Smooth muscle cell (in vitro differentiated cells): ENCODE measurements at regions not wholly inside any gene's neighbourhood (a gene's known extent, or its start where the extent isn't known, plus 50 kb on each side); places are given as distances from the start of the nearest gene placed in this dataset.
A peak's percentile ranks its signal among the peaks of the same experiment; 100 is the strongest.

ENCODE experiments used
- DNase-seq: peaks from one replicate; lab custom pipeline; 2025; ENCODE audit not compliant: unreplicated experiment; lab: John Stamatoyannopoulos, UW
- H2AFZ ChIP-seq: fragments of 200-600 bp; sonication (generic); 2 replicates; pipeline ENCODE4 v1.6.0; 2016; ENCODE audit warnings: antibody characterized with exemption, low read depth, mild to moderate bottlenecking
- H3F3A ChIP-seq: fragments of 200-600 bp; sonication (generic); 2 replicates; pipeline ENCODE4 v1.6.0; 2017; ENCODE audit warnings: antibody characterized with exemption, low read depth
- H3K27ac ChIP-seq: fragments of 200-600 bp; sonication (generic); 2 replicates; pipeline ENCODE4 v1.5.1; 2016; ENCODE audit warnings: low read depth, mild to moderate bottlenecking
- H3K27me3 ChIP-seq: fragments of 200-600 bp; sonication (generic); 2 replicates; pipeline ENCODE4 v1.6.1; 2016; ENCODE audit warnings: low read depth, mild to moderate bottlenecking
- H3K36me3 ChIP-seq: fragments of 200-600 bp; sonication (generic); 2 replicates; pipeline ENCODE4 v1.5.1; 2016; ENCODE audit warnings: low read depth
- H3K4me1 ChIP-seq: fragments of 200-600 bp; sonication (generic); 2 replicates; pipeline ENCODE4 v1.5.1; 2016; ENCODE audit warnings: low read depth
- H3K4me2 ChIP-seq: fragments of 200-600 bp; sonication (generic); 2 replicates; pipeline ENCODE4 v1.6.0; 2016; ENCODE audit warnings: mild to moderate bottlenecking
- H3K4me3 ChIP-seq: fragments of 200-600 bp; sonication (generic); 2 replicates; pipeline ENCODE4 v1.5.1; 2016; ENCODE audit warnings: mild to moderate bottlenecking
- H3K79me2 ChIP-seq: fragments of 200-600 bp; sonication (generic); 2 replicates; pipeline ENCODE4 v1.6.0; 2016; ENCODE audit warnings: low read depth, mild to moderate bottlenecking
- H3K9ac ChIP-seq: fragments of 200-600 bp; sonication (generic); 2 replicates; pipeline ENCODE4 v1.6.0; 2016; ENCODE audit warnings: low read depth
- H3K9me3 ChIP-seq: fragments of 200-600 bp; sonication (generic); replicated peaks from 2 replicates; pipeline ENCODE4 v1.5.1; 2016; ENCODE audit warnings: low read depth
- H4K20me1 ChIP-seq: fragments of 200-600 bp; sonication (generic); 2 replicates; pipeline ENCODE4 v1.6.0; 2016; ENCODE audit warnings: low read depth
- WGBS: methylation state at CpG from one replicate; pipeline ENCODE4 v1.1.7; 2016; ENCODE audit warnings: low lambda C conversion rate; 5-methylcytosine and 5-hydroxymethylcytosine counted together
- TF ChIP-seq, protein P1 (sequence below): fragments of 200-600 bp; sonication (generic); IDR thresholded peaks from 2 replicates; pipeline ENCODE4 v1.5.1; 2017; ENCODE audit warnings: borderline replicate concordance, mild to moderate bottlenecking, antibody characterized with exemption; ENCODE audit not compliant: insufficient read depth, poor library complexity, severe bottlenecking

DNA sequence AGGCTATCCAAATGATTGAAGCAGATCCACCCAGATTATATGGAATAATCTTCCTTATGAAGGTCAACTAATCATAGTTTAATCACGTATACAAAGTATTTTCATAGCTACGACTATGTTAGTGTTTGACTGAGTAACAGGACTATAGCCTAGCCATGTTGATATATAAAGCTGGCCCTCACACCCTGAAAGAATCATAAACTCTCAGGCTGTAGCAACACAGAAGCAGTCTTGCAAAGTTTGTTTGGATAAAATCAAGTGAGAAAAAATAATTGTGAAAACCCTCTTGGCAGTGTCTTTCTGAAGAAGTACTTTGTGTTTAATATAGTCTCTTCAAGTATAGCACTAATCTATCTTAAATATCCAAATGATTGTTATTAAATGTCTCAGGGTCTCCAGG lies 374.5 kb upstream of the DAB2 start:
- H3K4me1 ChIP-seq, result no peaks in the 10 kb centered on the region
- no peak overlapping the region for H3K27ac ChIP-seq
- DNase-seq, result no peak
- H2AFZ ChIP-seq, result peak overlapping the region; percentile 80
- H3F3A ChIP-seq, result no peaks in the 10 kb centered on the region
- no peaks in the 10 kb centered on the region for H3K79me2 ChIP-seq
- no peaks in the 10 kb centered on the region for H3K36me3 ChIP-seq
- no peak overlapping the region for H3K4me3 ChIP-seq
- TF ChIP-seq, protein P1, sequence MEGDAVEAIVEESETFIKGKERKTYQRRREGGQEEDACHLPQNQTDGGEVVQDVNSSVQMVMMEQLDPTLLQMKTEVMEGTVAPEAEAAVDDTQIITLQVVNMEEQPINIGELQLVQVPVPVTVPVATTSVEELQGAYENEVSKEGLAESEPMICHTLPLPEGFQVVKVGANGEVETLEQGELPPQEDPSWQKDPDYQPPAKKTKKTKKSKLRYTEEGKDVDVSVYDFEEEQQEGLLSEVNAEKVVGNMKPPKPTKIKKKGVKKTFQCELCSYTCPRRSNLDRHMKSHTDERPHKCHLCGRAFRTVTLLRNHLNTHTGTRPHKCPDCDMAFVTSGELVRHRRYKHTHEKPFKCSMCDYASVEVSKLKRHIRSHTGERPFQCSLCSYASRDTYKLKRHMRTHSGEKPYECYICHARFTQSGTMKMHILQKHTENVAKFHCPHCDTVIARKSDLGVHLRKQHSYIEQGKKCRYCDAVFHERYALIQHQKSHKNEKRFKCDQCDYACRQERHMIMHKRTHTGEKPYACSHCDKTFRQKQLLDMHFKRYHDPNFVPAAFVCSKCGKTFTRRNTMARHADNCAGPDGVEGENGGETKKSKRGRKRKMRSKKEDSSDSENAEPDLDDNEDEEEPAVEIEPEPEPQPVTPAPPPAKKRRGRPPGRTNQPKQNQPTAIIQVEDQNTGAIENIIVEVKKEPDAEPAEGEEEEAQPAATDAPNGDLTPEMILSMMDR, result no peak
- 64% methylated on average over 2 of the region's 2 CpGs for WGBS
- no peaks in the 10 kb centered on the region for H4K20me1 ChIP-seq
- no peaks in the 10 kb centered on the region for H3K27me3 ChIP-seq
- H3K9ac ChIP-seq, result no peak overlapping the region
- no peaks in the 10 kb centered on the region for H3K9me3 ChIP-seq
- no peak overlapping the region for H3K4me2 ChIP-seq

DNA sequence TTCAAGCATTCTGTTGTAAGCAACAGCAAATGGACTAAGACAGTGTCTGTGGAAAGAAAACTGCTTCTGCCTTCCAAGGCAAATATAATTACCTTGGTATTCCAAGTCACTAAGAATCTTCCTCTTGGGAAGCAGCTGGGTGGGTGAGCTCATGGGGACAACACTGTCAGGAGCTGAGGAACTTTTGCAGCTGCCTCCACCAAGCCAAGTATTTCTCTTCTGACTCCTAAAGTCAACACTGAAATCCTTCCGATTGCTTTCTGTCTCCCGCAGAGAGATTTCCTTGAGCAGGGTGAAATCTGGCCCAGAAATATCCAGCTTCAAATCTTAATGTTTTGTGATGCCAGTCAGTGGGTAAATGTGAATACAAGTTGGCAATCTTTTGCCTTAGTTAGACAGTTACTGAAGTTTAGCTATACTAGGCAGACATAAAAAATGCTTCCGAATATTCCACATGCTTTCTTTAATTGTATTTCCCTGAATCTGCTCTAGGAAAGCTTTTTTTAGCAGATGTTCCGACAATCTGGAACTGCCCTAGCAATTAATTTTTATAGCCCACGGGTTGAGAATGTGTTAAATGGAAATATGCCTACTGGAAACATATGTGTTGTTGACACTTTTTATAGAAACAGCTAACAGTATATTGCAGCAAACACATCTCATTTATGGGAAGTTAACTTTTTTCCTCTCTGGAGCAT lies 369.9 kb upstream of the DAB2 start:
- no peak for DNase-seq
- Histone ChIP-seq H3K4me1 (no peaks in the 10 kb centered on the region), H3K36me3 (no peaks in the 10 kb centered on the region), H3K9me3 (no peaks in the 10 kb centered on the region), H3K27me3 (no peaks in the 10 kb centered on the region), H3K4me3 (no peak overlapping the region), H3K79me2 (no peaks in the 10 kb centered on the region), H3K9ac (no peak overlapping the region), H4K20me1 (no peaks in the 10 kb centered on the region), H3F3A (no peaks in the 10 kb centered on the region), H2AFZ (peak overlapping the region; percentile 55), H3K27ac (no peak overlapping the region), H3K4me2 (no peak overlapping the region)
- WGBS, result 48% methylated on average over 5 of the region's 5 CpGs
- TF ChIP-seq, protein P1, result no peak

DNA sequence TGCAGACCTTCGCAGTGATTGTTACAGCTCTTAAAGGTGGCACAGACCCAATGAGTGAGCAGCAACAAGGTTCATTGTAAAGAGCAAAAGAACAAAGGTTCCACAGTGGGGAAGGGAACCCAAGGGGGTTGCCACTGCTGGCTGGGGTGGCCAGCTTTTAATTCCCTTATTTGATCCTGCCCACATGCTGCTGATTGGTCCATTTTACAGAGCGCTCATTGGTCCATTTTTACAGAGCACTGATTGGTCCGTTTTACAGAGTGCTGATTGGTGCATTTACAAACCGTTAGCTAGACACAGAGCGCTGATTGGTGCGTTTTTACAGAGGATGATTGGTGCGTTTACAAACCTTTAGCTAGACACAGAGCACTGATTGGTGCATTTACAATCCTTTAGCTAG lies 360.6 kb upstream of the DAB2 start:
- TF ChIP-seq, protein P1, result no peak
- H3F3A ChIP-seq, result no peaks in the 10 kb centered on the region
- H3K4me3 ChIP-seq, result no peak overlapping the region

More for the DNA sequence above, 360.6 kb upstream of the DAB2 start:
- H3K27ac ChIP-seq, result no peak overlapping the region
- H3K36me3 ChIP-seq, result no peaks in the 10 kb centered on the region
- 96% methylated on average over 7 of the region's 7 CpGs for WGBS
- no peaks in the 10 kb centered on the region for H4K20me1 ChIP-seq
- H3K9ac ChIP-seq, result no peak overlapping the region
- H2AFZ ChIP-seq, result peak overlapping the region; percentile 49
- no peak for DNase-seq
- H3K9me3 ChIP-seq, result no peaks in the 10 kb centered on the region
- no peaks in the 10 kb centered on the region for H3K27me3 ChIP-seq
- H3K4me1 ChIP-seq, result no peaks in the 10 kb centered on the region
- H3K4me2 ChIP-seq, result no peak overlapping the region
- H3K79me2 ChIP-seq, result no peaks in the 10 kb centered on the region
